ENCODE measurements at regions not wholly inside any gene's neighbourhood (a gene's known extent, or its start where the extent isn't known, plus 50 kb on each side); places are given as distances from the start of the nearest gene placed in this dataset.

DNA sequence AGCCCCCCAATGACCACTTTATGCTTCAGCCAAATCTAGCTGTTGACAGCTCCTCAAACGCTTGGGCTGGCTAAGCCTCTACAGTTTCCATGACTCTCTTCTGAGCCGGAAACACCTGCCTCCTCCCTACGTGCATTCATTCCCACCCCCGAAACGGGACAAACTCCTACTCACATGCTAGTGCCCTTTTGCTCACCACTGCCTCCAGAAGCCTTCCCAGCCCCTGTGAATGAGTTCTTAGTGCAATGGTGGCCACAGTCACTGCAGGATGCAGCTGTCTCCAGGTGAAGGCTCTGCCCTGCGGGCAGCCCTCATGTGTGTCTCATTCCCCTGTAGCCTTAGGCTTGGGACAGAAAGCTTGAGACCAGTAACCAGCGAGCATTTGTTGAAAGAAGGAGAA is 68.8 kb upstream of the DAB2IP start:
- Histone ChIP-seq H3F3A (ENCODE audit: insufficient read depth, low read depth) (no peaks in the 10 kb centered on the region), H3K4me2 (no peak overlapping the region), H3K9me3 (ENCODE audit: insufficient read depth, low read depth) (no peaks in the 10 kb centered on the region), H3K79me2 (ENCODE audit: low read depth) (no peaks in the 10 kb centered on the region), H4K20me1 (ENCODE audit: insufficient read depth) (no peaks in the 10 kb centered on the region; the same call in 1 of the 2 replicates), H3K27me3 (ENCODE audit: insufficient read depth, low read depth) (peaks cover 4% of the 10 kb centered on the region), H3K9me2 (ENCODE audit: insufficient read depth) (no peaks in the 10 kb centered on the region), H2AFZ (no peak overlapping the region), H3K36me3 (ENCODE audit: low read depth) (no peaks in the 10 kb centered on the region), H3K27ac (no peak overlapping the region), H3K4me1 (replicated peaks; ENCODE audit: insufficient read depth) (no peaks in the 10 kb centered on the region), H3K4me3 (no peak overlapping the region)
- CTCF ChIA-PET = no interaction called here
- no peak for DNase-seq
- POLR2A ChIA-PET (ENCODE audit: unreplicated experiment) = no interaction called here
- intact Hi-C loops (cut with micrococcal nuclease; ENCODE audit: unreplicated experiment) = no loop called here
- TF ChIP-seq, protein P1, sequence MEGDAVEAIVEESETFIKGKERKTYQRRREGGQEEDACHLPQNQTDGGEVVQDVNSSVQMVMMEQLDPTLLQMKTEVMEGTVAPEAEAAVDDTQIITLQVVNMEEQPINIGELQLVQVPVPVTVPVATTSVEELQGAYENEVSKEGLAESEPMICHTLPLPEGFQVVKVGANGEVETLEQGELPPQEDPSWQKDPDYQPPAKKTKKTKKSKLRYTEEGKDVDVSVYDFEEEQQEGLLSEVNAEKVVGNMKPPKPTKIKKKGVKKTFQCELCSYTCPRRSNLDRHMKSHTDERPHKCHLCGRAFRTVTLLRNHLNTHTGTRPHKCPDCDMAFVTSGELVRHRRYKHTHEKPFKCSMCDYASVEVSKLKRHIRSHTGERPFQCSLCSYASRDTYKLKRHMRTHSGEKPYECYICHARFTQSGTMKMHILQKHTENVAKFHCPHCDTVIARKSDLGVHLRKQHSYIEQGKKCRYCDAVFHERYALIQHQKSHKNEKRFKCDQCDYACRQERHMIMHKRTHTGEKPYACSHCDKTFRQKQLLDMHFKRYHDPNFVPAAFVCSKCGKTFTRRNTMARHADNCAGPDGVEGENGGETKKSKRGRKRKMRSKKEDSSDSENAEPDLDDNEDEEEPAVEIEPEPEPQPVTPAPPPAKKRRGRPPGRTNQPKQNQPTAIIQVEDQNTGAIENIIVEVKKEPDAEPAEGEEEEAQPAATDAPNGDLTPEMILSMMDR (conservative IDR thresholded peaks at IDR 0.05) = no peak
- no peak for TF ChIP-seq EZH2 (IDR thresholded peaks at IDR 0.05; ENCODE audit: low read depth)
- no TSS peak for BruUV-seq (replicated peaks)

DNA sequence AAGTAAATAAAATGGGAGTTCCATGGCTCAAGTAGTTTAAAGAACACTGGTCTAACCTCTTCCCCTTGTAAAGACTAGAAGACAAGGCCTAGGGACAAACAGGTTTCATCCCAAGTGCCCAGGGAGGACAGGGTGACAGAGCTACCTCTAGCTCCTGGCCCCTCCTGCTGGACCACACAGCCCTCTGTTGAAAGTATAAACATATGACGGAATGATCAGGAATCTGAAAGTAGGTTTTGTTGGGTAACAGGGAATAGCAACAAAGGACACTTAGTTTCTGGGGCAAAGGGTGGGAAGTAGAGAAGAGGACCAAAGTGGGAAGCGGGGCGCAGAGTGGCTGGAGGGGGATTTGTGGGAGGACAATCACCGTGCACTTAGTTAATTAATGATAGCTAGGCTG is 67.0 kb upstream of the DAB2IP start:
- H3K4me1 ChIP-seq (replicated peaks; ENCODE audit: insufficient read depth) = no peaks in the 10 kb centered on the region
- H3K27me3 ChIP-seq (ENCODE audit: insufficient read depth, low read depth) = peaks cover 20% of the 10 kb centered on the region
- intact Hi-C loops (cut with micrococcal nuclease; ENCODE audit: unreplicated experiment) = no loop called here
- TF ChIP-seq, protein P1 (conservative IDR thresholded peaks at IDR 0.05) = no peak
- no peak for TF ChIP-seq EZH2 (IDR thresholded peaks at IDR 0.05; ENCODE audit: low read depth)
- no peaks in the 10 kb centered on the region for H3K9me3 ChIP-seq (ENCODE audit: insufficient read depth, low read depth)
- H3K27ac ChIP-seq = no peak overlapping the region
- H3F3A ChIP-seq (ENCODE audit: insufficient read depth, low read depth) = no peaks in the 10 kb centered on the region
- H3K36me3 ChIP-seq (ENCODE audit: low read depth) = no peaks in the 10 kb centered on the region
- H2AFZ ChIP-seq = no peak overlapping the region
- H3K4me3 ChIP-seq = no peak overlapping the region
- no peak for DNase-seq
- H3K4me2 ChIP-seq = no peak overlapping the region
- ChIA-PET CTCF (no interaction called here), POLR2A (ENCODE audit: unreplicated experiment) (interaction anchor here (0.7 kb wide), 1 partner anchor 9 kb away, joined by 4 read pairs; no protein-coding TSS in a partner anchor)
- H4K20me1 ChIP-seq (ENCODE audit: insufficient read depth) = no peaks in the 10 kb centered on the region; the same call in 1 of the 2 replicates
- H3K79me2 ChIP-seq (ENCODE audit: low read depth) = no peaks in the 10 kb centered on the region
- BruUV-seq (replicated peaks) = no TSS peak
- H3K9me2 ChIP-seq (ENCODE audit: insufficient read depth) = no peaks in the 10 kb centered on the region

- Histone ChIP-seq H3K4me1 (replicated peaks; ENCODE audit: insufficient read depth) (no peaks in the 10 kb centered on the region), H3K36me3 (ENCODE audit: low read depth) (no peaks in the 10 kb centered on the region), H3K27ac (no peak overlapping the region), H3K9me2 (ENCODE audit: insufficient read depth) (no peaks in the 10 kb centered on the region), H3K4me3 (no peak overlapping the region), H4K20me1 (ENCODE audit: insufficient read depth) (no peaks in the 10 kb centered on the region), H2AFZ (no peak overlapping the region), H3K79me2 (ENCODE audit: low read depth) (no peaks in the 10 kb centered on the region), H3K4me2 (no peak overlapping the region), H3K9me3 (ENCODE audit: insufficient read depth, low read depth) (no peaks in the 10 kb centered on the region), H3F3A (ENCODE audit: insufficient read depth, low read depth) (no peaks in the 10 kb centered on the region), H3K27me3 (ENCODE audit: insufficient read depth, low read depth) (peaks cover 42% of the 10 kb centered on the region)
- no TSS peak for BruUV-seq (replicated peaks)
- CTCF ChIA-PET = no interaction called here
- POLR2A ChIA-PET (ENCODE audit: unreplicated experiment) = no interaction called here
- intact Hi-C loops (cut with micrococcal nuclease; ENCODE audit: unreplicated experiment) = no loop called here
- DNase-seq = no peak
- TF ChIP-seq, protein P1 (conservative IDR thresholded peaks at IDR 0.05) = no peak
- no peak for TF ChIP-seq EZH2 (IDR thresholded peaks at IDR 0.05; ENCODE audit: low read depth)
Measured at GRCh38 chr9:121587863-121588262, 63.6 kb upstream of the DAB2IP start.

Measured in PC-9 (cell line).